Ecto neural progenitor cell (in vitro differentiated cells): ENCODE measurements at regions not wholly inside any gene's neighbourhood (a gene's known extent, or its start where the extent isn't known, plus 50 kb on each side); places are given as distances from the start of the nearest gene placed in this dataset.
"Not testable (repeated sequence)": the region's sequence is repeated elsewhere in the genome, so short reads cannot be mapped to it uniquely, and the experiment has no call there.

ENCODE experiments used
- DNase-seq: peaks from one replicate; pipeline ENCODE4 v3.0.0-alpha.2; 2018; ENCODE audit warnings: low spot score

DNA sequence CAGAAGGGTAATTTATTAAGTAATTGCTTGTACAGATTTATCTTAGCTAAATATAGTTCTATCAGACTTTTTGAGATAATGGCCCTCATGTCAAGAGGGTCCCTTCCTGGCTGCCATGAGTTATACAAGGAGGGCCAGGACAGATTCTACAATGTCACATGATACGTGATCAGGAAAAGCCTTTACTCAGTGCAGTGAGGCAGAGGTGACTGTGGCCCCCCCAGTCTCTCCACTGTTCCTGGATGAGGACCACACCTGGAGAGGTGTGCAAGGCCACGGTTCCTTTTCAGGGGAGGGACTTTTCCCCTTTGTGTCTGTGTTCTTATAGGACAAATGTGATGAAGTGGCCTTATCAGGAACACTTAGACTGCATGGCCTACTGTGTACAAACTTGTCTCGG is 54.3 kb upstream of the LRCH1 start:
- DNase-seq, result no peak

DNA sequence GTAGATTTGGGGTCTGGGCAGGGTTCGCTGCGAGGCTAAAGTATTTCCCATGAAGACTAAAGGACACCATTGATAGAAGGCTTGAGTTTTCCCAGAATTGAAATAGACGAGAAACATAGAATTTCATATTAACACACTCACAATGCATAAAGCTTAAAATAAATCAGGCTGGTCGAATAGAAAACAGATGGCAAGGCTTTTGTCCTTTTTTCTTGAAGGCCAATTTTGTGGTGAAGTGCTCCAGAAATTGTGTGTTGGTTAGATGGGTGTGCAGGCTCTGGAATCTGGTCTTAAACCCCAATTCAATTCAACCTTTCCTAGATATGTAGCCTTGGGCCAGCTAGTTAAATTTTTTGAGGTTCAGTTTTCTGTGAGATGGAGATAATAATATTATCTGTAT is 56.9 kb upstream of the LRCH1 start:
- DNase-seq, result no peak

- no peak for DNase-seq
Measured at GRCh38 chr13:46495651-46496050, 57.3 kb upstream of the LRCH1 start.

DNA sequence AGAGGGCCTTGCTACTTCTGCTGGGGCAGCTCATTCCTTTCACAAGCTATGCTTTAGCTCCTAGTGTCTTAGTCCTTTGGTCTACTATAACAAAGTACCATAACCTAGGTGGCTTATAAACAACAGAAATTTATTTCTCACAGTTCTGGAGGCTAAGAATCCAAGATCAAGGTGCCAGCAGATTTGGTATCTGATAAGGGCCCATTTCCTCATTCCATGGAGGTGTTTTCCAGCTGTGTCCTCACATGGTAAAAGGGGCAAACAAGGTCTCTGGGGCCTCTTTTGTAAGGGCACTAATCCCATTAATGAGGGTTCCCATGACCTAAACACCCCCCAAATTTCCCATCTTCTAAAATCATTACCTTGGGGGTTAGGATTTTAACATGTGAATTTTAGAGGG is 57.9 kb upstream of the LRCH1 start:
- DNase-seq, result no peak

GRCh38 chr13:46492946-46493345 is 60.0 kb upstream of the LRCH1 start:
- DNase-seq, result no peak

GRCh38 chr13:46491641-46492040 is 61.3 kb upstream of the LRCH1 start:
- DNase-seq, result no peak

DNA sequence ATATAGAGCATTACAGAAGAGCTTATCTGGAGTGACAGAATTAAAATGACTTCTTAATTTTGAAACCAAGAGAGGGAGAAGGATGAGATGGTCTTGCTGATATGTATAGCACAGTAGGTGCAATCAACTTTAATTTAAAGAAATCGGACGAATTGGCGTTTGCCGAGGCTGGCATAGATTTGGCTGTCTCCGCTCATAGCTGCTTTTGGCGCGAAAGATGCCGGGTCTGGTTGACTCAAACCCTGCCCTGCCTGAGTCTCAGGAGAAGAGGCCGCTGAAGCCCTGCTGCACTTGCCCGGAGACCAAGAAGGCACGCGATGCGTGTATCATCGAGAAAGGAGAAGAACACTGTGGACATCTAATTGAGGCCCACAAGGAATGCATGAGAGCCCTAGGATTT is 62.3 kb upstream of the LRCH1 start:
- not testable (repeated sequence) for DNase-seq

GRCh38 chr13:46490129-46490528 is 62.8 kb upstream of the LRCH1 start:
- DNase-seq, result no peak

DNA sequence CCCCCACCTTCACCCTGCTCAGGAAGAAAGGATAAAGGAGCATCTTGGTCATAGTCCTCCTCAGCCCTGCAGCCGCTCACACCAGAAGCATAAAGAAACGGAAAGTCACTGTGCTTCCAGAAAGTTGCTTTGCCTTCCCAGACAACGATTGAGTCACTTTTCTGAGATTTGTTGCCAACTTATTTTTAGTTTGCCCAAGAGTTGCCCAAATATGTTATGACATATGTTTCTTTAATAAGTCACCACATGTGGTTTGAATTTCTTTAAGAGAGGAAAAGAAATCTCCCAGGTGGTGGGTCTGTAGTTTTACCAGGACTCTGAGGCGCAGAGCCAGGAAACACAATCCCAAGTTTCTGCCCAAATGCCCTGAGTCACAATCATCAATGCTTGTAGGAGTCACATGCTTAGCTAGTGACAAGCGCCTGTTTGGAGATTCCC is 63.4 kb upstream of the LRCH1 start:
- no peak for DNase-seq

DNA sequence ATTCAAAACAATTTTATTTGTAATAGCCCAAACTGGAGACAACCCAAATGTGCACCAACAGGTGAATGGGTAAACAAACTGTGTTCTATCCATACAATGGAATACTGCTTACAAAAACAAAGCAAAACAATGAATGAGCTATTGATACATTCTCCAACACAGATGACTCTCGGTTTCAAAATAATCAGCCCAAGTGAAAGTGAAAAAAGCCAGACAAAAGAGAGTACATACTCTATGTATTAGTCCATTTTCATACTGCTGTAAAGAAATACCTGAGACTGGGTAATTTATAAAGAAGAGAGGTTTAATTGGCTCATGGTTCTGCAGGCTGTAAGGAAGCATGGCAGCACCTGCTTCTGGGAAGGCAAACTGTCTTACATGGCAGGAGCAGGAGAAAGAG is 65.2 kb upstream of the LRCH1 start:
- no peak for DNase-seq

- no peak for DNase-seq
Measured at GRCh38 chr13:46486270-46486669, 66.7 kb upstream of the LRCH1 start.

DNA sequence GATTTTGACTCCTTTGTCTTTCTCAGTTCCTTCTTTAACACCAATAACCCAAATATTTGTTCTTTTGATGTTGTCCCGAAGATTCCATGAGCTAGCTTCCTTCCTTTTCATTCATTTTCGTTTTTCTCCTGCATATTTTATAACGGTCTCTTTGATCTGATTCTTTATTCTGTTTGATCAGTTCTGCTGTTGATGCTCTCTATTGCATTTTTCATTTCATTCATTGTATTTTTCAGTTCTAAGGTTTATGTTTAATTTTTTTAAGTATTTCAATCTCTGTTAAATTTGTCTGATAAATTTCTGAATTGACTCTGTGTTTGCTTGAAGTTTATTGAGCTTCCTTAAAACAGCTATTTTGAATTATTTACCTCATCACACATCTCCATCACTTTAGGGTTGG is 68.4 kb upstream of the LRCH1 start:
- no peak for DNase-seq

- DNase-seq, result no peak
Measured at GRCh38 chr13:46481166-46481565, 71.8 kb upstream of the LRCH1 start.

DNA sequence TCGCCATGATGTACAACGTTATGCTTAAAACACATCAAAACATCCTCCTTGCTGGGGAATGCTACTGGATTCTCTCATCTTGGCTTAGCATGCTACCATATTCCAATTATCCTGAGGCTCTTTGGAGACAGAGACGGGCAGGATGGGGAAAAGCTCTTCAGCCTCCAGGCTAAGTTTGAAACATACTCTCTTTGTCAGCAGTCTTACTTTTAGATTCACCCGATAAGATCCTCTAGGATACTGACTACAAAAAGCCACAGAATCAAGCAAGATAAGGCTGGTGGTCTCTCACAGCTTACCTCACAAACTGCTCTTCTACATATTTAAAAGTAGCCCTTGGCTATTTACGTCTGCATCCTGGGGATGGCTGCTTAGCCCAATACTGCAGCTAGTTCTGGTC is 72.8 kb upstream of the LRCH1 start:
- DNase-seq, result no peak

DNA sequence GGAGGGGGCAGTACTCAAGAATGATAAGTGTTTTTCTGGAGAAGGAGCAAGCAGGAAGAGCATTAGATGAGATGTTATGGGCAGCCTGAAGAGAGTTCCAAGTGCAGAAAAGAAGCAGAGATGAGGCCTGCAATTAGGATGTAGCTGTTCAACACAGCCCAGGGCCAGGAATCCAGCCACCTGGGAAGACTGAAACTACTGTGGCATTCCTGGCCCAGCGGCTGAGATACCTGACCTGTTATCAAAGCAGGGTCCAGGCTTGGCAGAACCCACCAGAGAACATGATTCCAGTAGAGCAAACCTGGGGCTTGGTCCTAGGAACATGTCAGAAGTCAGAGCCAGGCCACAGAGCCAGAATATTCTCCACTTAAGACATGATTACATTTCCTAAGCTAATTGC is 73.3 kb upstream of the LRCH1 start:
- DNase-seq, result no peak

GRCh38 chr13:46479283-46479682 is 73.7 kb upstream of the LRCH1 start:
- no peak for DNase-seq

DNA sequence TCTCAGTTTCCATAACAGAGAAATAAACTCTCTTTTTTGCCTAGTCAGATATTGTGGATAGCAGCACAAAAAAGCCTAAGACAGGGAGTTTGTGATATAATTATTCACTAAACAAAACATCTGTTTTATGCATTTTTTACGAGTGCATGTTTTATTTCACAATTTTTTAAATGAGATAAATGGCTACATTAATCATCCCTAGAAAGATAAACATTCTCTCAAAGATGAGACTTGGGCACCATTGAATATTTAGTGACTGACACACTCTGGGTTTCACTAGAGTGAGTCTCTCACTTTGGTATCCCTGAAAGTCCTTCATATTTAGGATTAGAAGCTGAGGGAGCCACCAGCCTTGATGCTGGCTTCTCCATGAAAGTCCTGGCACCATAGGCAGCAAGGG is 74.3 kb upstream of the LRCH1 start:
- no peak for DNase-seq

- no peak for DNase-seq
Measured at GRCh38 chr13:46476174-46476573, 76.8 kb upstream of the LRCH1 start.

DNA sequence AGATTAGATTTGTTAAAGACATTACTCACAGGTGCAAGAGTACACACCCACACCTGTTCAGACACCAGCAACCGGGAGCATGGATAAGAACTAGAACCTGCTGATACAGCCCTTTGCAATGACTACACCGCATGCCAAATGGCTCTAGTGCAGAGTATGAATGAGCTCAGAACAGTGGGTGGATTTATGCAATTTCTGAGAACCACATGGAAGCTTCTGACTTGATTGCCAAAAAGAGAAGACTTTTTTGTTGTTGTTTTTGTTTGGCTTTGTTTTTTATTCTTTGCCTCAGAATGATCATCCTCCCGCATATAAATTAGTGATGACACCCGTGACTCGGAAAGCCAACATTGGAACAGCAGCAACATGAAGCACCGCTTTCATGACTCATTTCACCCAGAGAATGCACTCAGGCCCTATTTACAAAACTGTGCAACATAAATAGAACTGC is 77.4 kb upstream of the LRCH1 start:
- no peak for DNase-seq

DNA sequence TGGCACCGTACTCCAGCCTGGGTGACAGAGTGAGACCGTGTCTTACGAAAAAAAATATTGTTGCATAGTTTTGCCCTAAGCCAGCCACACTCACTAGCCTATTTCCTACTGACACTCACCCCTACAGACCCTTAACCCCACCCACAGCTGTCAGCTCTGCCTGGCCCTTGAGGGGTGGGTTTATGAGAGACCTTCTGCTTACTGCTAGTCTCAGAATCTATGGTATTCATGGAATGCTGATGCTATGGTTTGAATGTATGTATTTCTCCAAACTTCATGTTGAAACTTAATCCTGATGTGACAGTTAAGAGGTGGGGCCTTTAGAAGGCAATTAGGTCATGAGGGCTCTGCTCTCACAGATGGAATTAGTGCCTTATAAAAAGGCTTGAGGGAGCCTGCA is 79.2 kb upstream of the LRCH1 start:
- no peak for DNase-seq

GRCh38 chr13:46472384-46472783 is 80.6 kb upstream of the LRCH1 start:
- no peak for DNase-seq

- DNase-seq, result not testable (repeated sequence)
Measured at GRCh38 chr13:46469699-46470098, 82.6 kb upstream of the RUBCNL start.

GRCh38 chr13:46468570-46469463 is 81.8 kb upstream of the RUBCNL start:
- DNase-seq, result no peak

DNA sequence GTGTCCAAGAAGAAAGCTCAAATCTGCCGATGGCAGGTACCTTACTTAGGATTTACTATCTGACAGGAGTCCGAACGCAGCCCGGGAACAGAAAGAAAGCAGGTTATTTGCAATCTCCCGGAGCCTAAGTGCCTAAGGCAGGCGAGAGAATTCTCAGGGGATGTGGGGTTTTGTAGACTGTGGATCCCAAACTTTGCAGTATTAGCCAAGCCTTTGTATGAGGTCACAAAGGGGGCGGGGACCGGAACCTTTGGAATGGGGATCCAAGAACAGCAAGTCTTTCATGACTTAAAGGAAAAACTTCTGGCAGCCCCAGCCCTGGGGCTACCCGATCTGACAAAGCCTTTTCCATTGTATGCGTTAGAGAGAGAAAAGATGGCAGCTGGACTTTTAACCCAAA is 80.6 kb upstream of the RUBCNL start:
- peak; percentile 62 for DNase-seq
